Activated CD8-positive, alpha-beta memory T cell treated with anti-CD3 and anti-CD28 coated beads for 4 hours (primary cell): ENCODE measurements at regions not wholly inside any gene's neighbourhood (a gene's known extent, or its start where the extent isn't known, plus 50 kb on each side); places are given as distances from the start of the nearest gene placed in this dataset.

Experiments
- DNase-seq, 2 donors: peaks; one replicate each; pipeline ENCODE4 v3.0.0-alpha.2; 2020; ENCODE audit warnings: low read depth in 2 of 2

- no peak for DNase-seq
Measured at GRCh38 chr3:177978946-177979345, 557.3 kb upstream of the KCNMB2 start.

DNA sequence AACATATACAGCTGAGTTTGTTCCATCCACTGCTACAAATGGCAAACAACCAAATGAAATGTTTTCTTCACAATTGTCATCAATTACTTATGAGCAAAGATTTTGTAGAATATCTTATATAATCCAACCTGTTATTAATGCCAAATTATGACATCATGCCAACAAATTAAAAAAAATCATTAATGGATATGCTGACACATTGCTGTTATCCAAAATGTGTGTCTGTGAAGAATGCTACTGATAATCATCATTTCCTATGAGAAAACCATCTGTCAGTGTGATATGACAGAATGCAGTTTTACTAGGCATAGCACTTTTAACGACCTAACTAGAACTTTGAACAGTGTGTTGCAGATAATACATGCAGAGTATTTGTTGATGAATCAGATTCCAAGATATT lies 556.5 kb upstream of the KCNMB2 start:
- DNase-seq: no peak

GRCh38 chr3:177981576-177981975 lies 554.7 kb upstream of the KCNMB2 start:
- no peak for DNase-seq

DNA sequence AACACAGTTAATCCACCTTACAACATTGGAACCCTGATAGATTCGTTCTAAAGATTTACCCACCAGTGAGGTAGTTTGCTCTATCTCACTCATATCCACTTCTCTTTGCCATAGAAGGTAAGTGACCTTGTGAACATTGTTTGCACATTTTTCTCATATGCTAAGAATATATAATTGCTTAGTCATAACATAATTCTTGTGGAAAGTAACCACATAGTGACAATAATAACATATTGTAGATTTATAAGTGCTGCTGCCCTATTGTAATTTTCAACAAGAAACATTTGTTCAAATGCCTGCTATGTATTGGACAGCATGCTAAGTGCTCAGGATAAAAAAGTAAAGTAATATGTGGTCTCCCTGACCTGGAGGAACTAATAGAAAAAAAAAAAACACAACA lies 554.2 kb upstream of the KCNMB2 start:
- no peak for DNase-seq

DNA sequence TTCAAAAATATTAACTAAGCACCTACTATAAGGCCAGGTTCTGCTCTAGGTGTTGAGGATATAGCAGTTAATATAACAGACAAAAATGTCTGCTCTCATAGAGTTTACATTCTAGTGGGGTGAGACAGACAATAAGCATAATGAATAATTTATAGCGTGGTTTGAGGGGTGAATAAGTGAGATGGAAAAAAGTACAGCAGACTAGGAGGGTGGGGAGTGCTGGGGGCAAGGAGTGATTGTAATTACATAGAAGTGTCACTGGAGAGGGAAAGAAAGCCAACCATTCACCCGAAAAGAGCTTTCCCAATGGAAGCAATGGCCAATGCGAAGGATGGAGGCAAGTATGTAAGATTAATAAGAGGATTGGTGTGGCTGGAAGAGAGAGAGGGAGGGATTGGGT lies 552.9 kb upstream of the KCNMB2 start:
- no peak for DNase-seq

- DNase-seq: no peak
Measured at GRCh38 chr3:177992993-177993970, 543.0 kb upstream of the KCNMB2 start.

GRCh38 chr3:177994976-177995375 lies 541.3 kb upstream of the KCNMB2 start:
- DNase-seq: no peak

- DNase-seq: no peak
Measured at GRCh38 chr3:177995381-177996085, 540.7 kb upstream of the KCNMB2 start.

DNA sequence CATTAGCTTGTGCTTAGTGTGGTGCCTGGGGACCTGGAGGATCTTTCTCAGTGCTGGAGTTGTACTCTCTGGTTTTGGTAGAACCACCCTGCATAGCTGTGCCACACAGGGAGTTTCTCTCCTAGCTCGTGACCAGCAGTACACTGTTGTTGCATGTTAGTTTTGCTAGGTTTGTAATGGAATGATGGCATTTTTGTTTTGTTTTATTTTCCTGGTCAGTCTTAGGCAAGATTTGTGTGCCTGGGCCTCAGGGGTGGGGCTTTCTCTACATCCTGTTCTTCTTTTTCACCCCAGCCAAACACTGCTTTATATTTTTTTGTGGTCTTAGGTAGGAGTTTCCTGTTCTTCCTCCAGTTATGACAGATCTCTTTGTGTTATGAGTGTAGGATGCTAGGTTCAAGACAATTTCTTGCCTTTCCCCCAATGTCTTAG lies 534.5 kb upstream of the KCNMB2 start:
- DNase-seq: no peak

GRCh38 chr3:178002113-178002512 lies 534.1 kb upstream of the KCNMB2 start:
- DNase-seq: no peak

DNA sequence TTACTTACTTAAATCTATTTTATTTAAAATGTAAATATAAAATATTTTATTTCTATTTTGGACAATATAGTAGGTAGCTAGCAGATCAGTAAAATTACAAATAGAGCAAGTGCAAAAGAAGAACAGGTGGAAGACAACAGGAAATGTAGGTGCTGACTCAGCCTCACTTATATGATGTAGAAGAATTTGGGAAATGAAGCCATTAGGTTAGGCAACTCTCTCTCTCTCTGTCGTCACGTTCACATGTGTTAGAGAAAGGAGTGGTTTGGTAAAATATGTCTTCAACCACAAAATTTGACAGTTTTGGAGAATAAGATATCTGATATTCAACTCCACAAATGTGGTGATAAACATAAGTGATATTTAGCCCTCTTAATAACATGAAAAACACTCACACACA lies 532.5 kb upstream of the KCNMB2 start:
- no peak for DNase-seq

GRCh38 chr3:178005961-178006360 lies 530.3 kb upstream of the KCNMB2 start:
- no peak for DNase-seq

DNA sequence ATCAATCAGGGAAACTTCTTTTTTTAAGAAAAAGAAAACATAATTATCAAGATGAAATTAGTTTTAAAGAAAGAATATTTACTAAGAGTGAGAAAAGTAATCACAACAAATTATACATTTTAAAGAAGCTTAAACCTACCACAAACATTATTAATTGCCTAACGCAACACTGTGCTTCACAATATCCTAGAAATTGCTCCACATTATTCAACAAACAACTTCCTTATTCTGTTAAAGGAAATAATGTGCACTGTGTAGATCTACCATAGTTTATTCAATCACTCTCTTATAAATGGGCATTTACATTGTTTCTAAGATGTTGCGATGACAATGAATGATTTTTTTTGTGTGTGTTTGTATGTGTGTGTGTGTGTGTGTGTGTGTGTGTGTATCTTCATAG lies 525.9 kb upstream of the KCNMB2 start:
- DNase-seq: no peak

DNA sequence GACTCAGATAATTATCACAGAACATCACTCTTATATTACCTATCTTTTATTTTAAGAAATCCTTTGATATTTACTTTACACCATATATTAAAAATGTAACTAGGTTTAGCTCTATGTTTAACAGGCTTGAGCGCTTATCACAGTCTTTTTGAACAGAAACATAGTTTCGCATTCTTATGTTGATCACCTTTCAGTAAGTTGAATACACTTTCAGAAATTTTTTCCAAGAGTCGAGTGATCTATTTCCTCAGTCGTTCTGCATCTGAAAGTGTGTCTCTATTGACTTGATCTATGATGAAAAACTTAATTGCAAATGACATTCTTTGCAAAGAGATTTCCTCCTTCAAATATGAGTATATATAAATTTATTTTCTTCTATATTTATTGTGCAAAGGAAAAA lies 516.6 kb upstream of the KCNMB2 start:
- no peak for DNase-seq

DNA sequence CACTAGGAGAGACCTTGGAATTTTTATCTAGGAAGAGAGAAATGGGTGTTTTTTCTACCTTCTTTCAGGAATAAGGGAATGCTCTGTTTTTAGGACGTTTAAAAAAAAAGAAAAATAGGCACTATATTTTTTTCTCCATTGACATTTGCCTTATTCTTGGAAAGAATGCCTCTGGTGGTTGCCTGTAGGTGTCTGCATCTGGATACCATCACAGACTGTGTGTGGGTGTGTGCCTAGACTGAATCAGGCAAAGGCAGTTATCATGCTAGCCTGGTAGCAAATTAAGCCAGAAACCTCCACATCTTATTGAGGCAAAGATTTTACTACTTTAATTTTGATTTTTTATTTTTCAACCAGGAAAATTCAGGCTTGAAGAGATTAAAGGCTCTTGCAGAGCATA lies 513.6 kb upstream of the KCNMB2 start:
- no peak for DNase-seq

- no peak for DNase-seq
Measured at GRCh38 chr3:178028933-178029332, 507.3 kb upstream of the KCNMB2 start.

DNA sequence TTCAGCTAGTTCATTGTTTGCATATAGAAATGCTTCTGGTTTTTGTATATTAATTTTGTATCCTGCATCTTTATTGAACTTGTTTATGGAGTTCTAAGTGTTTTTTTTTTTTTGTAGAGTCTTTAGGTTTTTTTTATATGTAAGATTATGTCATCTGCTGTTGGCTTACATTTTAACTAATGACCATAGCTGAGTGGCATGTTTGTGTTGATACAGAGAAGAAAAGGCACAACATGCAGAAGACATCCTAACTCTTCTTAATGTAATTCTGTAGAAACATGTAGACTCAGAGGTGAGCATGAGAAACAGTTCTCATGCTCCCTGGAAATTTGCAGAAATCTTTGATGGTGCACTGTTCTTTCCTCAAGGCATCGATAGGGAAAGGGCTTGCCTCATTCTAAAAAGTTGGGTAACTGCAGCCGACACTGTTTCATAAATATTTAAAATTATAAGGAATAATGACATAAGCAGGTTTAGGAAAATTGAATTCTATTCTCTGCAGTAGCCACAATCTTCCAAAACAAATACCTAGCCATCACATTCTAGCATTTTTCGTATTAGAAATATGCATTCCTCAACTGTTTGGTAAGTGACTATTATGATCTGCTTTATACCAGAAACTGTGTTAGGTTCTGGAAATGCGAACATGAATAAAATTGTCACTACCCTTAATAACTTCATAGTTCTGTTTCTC lies 499.6 kb upstream of the KCNMB2 start:
- DNase-seq: no peak

- no peak for DNase-seq
Measured at GRCh38 chr3:178041931-178042330, 494.3 kb upstream of the KCNMB2 start.

DNA sequence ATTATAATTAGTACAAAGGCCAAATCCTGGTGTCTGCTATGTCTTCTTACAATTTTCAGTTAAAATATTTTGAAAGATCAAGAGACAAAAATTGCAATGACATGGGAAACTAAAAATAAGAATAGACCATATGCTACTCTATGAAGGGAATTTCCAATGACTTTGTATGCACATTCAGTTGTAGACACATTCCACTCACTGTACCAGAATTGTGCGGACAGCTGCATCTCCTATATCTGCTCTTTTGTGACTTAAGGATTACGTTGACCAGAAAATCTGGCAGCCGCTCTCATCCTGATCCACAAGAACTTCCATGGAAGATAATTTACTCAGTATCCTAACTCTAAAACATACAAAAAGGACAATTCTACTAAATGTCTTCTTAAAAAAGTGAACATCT lies 493.9 kb upstream of the KCNMB2 start:
- DNase-seq: no peak

DNA sequence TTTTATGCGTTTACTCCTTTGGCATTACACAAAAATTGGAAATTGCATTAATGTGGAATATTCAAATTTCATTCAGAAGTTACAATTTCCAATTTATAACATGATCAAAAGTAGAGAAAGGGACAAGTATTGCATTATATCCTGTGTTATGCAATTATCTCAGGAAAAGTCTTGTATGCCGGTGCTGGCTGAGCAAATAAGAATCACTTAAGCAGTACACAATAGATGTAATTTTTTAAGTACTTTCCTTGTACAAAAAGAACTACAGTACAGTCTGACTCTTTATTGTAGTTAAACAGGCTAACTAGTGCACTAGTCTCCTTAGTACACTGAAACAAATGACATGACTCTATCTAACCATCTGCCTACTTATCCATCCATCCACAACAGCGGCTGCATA lies 493.2 kb upstream of the KCNMB2 start:
- no peak for DNase-seq

DNA sequence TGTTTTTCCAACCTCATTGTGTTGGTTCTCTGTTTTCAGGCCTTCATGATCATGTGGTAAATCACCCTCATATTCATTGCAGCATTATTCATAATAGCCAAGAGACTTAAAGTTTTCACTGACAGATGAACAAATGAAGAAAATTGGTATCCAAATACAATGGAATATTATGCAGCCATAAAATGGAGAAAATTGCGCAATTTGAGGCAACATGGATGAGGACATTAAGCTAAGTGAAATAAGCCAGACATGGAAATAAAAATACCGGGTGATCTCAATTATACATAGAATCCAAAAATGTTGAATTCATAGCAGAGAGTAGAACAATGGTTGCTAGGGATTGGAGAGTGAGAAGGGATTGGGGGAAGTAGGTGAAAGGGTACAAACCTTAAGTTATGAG lies 491.9 kb upstream of the KCNMB2 start:
- no peak for DNase-seq

DNA sequence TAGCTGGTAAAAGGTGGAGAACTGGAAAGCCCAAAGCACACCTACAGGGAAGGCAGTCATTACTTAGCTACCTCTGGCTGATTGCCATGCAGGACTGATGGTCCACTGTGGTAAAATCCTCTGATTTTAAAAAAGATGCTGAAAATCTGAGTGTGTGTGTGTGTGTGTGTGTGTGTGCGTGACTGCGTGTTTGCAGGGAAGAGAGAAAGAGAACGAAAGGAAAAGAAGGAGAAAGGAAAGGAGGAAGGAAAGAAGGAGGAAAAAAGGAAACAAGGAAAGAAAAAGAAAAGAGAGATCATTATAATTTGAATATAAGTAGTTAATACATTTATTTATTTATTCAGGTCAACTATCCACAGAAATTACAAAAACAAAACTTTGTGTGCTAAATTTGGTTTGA lies 488.7 kb upstream of the KCNMB2 start:
- no peak for DNase-seq
